GM19395 (cell line): ENCODE measurements at regions not wholly inside any gene's neighbourhood (a gene's known extent, or its start where the extent isn't known, plus 50 kb on each side); places are given as distances from the start of the nearest gene placed in this dataset.

Experiments
- ATAC-seq: cut with Tn5 transposase; IDR thresholded peaks from one replicate; pipeline ENCODE4 v1.9.1; 2021; ENCODE audit warnings: mild to moderate bottlenecking, moderate library complexity; ENCODE audit not compliant: unreplicated experiment

DNA sequence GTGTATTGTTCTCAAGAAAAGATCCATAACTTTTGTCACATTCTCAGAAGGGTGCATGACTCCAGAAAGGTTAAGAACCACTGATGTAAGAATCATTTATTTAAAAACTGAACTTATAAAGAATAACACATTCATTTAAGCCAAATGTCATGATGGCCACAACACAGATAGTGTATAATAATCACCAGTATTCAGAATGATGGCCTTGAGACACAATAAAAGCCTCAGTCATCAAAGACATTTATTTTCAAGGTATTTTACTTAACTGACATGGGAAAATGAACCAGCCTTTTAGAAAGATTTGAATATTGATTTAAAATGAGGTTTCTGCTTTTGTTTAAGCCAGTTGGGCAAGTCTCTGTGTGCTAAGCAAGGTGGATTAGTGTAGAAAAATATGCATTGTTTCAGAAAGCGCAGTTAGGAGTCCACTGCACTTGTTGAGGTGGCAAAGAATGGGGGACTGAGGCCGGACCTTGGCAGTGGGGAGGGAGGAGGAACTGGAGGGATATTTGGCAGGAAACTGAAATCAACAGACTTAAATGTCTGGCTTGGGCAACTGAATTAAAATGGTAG is 371.9 kb upstream of the ESRRG start:
- ATAC-seq: no peak

DNA sequence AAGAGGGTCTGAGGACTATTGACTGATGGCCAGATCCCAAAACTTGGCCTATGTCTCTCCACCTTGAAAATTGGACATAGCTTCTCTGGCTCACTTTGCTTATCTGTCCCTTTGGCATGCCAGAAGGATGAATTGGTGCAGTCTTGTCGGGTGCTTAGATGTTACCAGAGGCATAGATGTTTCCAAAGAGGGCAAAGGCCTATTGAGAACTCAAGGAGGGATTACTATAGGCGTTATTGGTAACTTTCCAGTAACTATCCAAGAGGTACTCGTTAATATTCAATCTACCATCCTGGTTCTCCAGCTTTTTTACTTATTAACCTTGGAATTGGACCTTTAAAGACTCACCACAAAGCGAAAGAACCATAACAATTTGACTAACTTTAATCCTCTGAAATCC is 368.3 kb upstream of the ESRRG start:
- ATAC-seq: no peak

GRCh38 chr1:217090060-217090911 is 367.1 kb upstream of the ESRRG start:
- ATAC-seq: no peak

- no peak for ATAC-seq
Observed at GRCh38 chr1:217089361-217090014, 366.3 kb upstream of the ESRRG start.

DNA sequence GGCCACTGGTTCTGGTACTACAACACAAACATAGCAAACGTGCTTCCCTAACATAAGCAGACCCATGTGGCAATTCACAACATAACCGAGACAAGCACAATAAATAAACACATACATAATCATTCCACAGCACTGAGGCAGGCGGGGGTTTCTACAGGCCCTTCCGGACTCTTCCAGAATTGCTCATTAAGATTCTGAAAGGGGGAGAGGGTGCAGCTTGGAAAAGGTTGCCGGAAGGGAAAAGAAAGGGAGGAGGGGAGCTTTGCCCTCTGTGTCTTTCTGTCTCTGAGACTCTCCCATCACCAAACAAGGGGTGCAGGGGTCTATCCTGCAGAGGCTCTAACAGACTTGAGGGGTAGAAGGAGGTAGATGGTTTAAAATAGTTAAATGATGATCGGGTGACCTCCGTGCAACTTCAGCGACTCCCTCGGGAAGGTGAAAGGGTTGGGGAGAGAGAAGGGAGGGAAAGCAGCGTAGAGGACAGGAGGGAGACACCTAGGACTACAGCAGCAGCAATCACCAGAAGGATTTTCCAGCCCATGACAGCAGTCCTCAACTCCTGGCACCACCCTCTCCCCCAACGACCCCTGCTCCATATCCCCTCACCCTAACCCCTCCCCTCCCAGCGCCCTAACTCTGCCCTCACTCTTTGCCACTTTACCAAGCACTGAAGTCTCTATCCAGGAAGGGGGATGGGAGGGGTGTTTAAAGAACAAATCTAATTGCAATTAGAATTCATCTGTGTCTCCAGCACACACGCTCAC is 365.5 kb upstream of the ESRRG start:
- ATAC-seq: no peak

- no peak for ATAC-seq
Observed at GRCh38 chr1:217088011-217088410, 364.8 kb upstream of the ESRRG start.

GRCh38 chr1:217079584-217079983 is 356.4 kb upstream of the ESRRG start:
- no peak for ATAC-seq

DNA sequence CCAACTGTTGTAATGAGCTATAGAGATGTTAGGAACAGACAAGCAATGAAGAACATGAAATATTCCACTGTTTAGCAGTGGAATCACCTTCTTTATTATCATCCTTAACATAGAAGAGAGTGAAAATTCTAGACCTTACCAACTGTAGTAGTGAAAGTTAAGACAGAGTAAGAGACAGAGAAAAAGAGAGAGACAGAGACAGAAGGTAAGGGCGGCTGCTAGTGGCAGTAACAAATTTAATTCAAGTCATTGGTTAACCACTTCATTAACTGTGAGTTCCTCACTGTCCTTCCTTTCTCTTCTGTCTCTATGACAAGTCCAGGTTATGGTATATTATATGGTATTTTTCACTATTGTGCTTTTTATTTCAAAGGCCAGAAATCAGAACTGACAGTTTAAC is 355.7 kb upstream of the ESRRG start:
- ATAC-seq: no peak

DNA sequence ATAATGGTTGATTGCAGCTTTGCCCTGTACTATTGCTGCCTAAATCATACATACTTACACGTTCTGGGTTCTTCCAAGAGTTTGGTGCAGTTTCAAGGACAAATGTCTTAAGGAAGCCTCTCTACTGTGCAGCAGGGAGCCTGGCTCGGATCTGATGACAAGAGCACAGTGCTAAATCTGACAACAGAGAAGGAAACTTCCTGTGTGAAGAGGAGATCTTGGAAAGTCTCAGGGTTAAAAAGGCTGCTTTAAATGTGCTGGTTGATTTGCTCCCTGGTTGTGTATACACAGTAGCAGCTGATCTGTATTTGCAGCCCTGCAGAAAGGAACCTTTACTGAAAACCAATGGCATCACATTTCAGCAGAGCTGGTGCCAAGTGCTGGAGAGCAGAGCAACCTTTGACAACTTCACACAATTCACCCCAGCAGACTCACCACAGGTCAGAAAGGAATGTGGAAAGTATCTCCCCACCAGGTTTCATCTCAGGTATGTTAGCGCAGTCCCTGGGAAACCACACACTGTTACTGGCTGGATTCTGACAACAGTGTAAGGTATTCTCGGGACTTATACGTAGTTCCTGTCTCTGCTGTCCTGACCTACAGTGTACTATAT is 355.0 kb upstream of the ESRRG start:
- ATAC-seq: no peak

DNA sequence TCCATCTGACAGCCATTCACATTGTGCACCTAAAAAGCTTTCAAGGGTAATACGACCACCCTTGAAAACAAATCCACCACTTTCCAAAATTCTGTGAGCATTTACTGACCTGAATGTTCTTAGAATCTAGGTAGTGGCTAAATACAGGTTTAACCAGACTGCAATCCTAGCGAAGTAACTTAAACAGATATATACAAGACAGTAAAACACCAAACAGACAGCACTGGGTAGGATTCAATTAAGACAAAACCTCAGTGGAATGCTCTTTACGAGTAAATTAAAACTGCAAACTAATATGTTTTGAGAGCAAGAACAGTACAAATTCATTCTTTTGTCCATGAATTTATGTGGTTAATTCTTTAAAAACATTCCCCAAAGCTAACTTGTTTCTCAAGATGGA is 354.2 kb upstream of the ESRRG start:
- no peak for ATAC-seq

DNA sequence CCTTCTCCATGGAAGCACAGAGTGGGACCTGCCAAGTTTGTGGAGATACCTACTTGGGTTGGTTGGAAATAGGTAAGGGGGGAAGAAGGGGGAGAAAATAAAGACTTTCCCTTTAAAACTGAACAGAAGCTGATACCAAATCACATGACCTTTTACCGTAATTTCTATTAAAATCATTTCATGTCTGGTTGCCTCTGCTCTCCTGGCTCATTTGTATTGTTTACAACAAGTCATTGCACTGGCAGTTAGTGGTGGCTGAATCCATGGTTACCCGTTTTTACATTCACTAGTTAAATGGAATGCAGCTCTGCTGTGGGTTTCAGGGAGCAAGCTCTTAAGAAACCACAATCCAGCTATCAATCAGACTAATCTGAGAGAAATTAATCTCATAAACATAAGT is 353.7 kb upstream of the ESRRG start:
- ATAC-seq: no peak

- ATAC-seq: no peak
Observed at GRCh38 chr1:217072926-217073325, 349.7 kb upstream of the ESRRG start.

DNA sequence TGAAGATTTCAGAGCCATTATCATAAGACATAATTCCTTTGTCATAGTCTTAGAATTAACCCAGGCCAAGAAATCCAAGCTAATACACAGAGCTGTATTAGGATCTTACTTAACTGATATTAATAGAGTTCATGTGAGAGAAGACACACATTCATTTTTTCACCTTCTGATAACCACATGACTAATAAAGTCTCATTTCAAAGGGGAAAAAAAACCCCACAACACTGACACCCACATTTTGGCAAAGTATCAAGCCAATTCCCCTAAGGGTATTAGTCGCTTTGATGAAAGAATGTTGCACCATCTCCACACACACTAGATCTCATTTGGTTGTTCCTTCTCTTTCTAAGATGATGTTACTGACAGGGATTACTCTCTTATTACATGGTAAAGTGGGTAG is 344.4 kb upstream of the ESRRG start:
- ATAC-seq: no peak

DNA sequence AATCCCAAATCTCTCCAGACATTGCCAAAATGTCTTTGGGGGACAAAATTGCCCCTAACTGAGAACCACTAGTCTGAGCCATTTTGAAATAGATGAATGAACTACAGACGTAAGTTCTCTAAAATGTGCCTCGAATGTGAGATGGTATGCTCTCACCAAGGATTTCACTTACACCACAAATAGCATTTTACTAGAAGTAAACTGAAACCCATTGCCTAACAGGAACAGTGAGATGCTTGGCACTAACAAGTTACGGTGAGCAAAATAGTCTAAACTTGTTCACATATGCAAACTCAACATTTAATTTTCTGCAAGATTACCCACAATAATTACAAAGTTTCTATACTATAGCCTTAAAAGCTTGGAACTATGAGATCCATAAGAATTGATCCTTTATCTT is 343.6 kb upstream of the ESRRG start:
- no peak for ATAC-seq

GRCh38 chr1:217063172-217063908 is 340.1 kb upstream of the ESRRG start:
- ATAC-seq: no peak

- no peak for ATAC-seq
Observed at GRCh38 chr1:217062586-217062985, 339.4 kb upstream of the ESRRG start.

GRCh38 chr1:217059401-217059800 is 336.2 kb upstream of the ESRRG start:
- no peak for ATAC-seq

- ATAC-seq: no peak
Observed at GRCh38 chr1:217053676-217054075, 330.4 kb upstream of the ESRRG start.

GRCh38 chr1:217052626-217053025 is 329.4 kb upstream of the ESRRG start:
- no peak for ATAC-seq

DNA sequence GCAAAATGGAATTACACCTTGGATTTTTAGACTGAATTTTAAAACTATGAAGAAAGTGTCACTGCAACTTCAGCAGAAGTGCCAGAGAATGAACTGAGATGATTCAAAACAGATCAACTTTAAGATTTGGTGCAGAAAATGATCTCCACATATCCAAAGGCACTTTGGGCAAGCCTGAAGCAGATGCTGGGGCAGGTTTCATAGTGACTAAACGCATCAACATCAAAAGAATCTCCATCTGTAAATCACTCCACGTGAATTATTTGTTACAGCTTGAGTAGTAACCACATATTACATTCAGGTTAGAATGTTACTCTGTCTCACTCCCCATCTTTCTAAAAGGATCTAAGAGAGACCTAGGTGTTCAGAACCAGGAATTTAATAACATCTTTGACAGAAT is 329.0 kb upstream of the ESRRG start:
- ATAC-seq: no peak
